SK-N-SH treated with all-trans-retinoic acid at 6 μM for 48 hours (cell line): ENCODE measurements at regions not wholly inside any gene's neighbourhood (a gene's known extent, or its start where the extent isn't known, plus 50 kb on each side); places are given as distances from the start of the nearest gene placed in this dataset.

Experiments
- ATAC-seq: fragments of 200-7000 bp; cut with Tn5 transposase; 3 replicates; pipeline ENCODE4 v1.9.1; 2020; ENCODE audit warnings: mild to moderate bottlenecking, moderate library complexity
- ARNTL ChIP-seq: fragments of 450-650 bp; formaldehyde crosslinking; IDR thresholded peaks from 2 replicates; pipeline ENCODE4 v1.5.0; 2020; ENCODE audit warnings: low read depth, mild to moderate bottlenecking, moderate library complexity, borderline replicate concordance
- CSDC2 ChIP-seq: fragments of 250-450 bp; sonication (Bioruptor Pico); IDR thresholded peaks from 2 replicates; pipeline ENCODE4 v1.5.0; 2020; ENCODE audit warnings: mild to moderate bottlenecking, moderate library complexity
- ESRRG ChIP-seq: fragments of 250-450 bp; sonication (Bioruptor Pico); IDR thresholded peaks from 2 replicates; pipeline ENCODE4 v1.6.1; 2021; ENCODE audit warnings: mild to moderate bottlenecking
- GLIS3 ChIP-seq: fragments of 250-450 bp; sonication (Bioruptor Pico); IDR thresholded peaks from 2 replicates; pipeline ENCODE4 v1.5.0; 2020; ENCODE audit warnings: mild to moderate bottlenecking, moderate library complexity
- ISL1 ChIP-seq: fragments of 250-450 bp; sonication (Bioruptor Pico); IDR thresholded peaks from 2 replicates; pipeline ENCODE4 v2.1.2; 2022; ENCODE audit warnings: mild to moderate bottlenecking, moderate library complexity
- PATZ1 ChIP-seq: fragments of 250-450 bp; sonication (Bioruptor Pico); IDR thresholded peaks from 2 replicates; pipeline ENCODE4 v1.8.0; 2020; ENCODE audit warnings: mild to moderate bottlenecking, moderate library complexity, borderline replicate concordance
- PPARA ChIP-seq: fragments of 250-450 bp; sonication (Bioruptor Pico); IDR thresholded peaks from 2 replicates; pipeline ENCODE4 v1.5.0; 2020; ENCODE audit warnings: mild to moderate bottlenecking, borderline replicate concordance
- RARB ChIP-seq: fragments of 250-450 bp; sonication (Bioruptor Pico); IDR thresholded peaks from 2 replicates; pipeline ENCODE4 v1.8.0; 2021; ENCODE audit warnings: mild to moderate bottlenecking, moderate library complexity
- TCF4 ChIP-seq: fragments of 250-450 bp; sonication (Bioruptor Pico); IDR thresholded peaks from 2 replicates; pipeline ENCODE4 v1.8.0; 2021; ENCODE audit warnings: mild to moderate bottlenecking, moderate library complexity, borderline replicate concordance
- TOX ChIP-seq: fragments of 250-450 bp; sonication (Bioruptor Pico); IDR thresholded peaks from 2 replicates; pipeline ENCODE4 v1.8.0; 2021; ENCODE audit warnings: mild to moderate bottlenecking, moderate library complexity, borderline replicate concordance
- ZC3H10 ChIP-seq: fragments of 250-450 bp; sonication (Bioruptor Pico); IDR thresholded peaks from 2 replicates; pipeline ENCODE4 v1.5.1; 2021; ENCODE audit warnings: mild to moderate bottlenecking, moderate library complexity
- ZFP3 ChIP-seq: fragments of 250-450 bp; sonication (Bioruptor Pico); IDR thresholded peaks from 2 replicates; pipeline ENCODE4 v1.5.0; 2020; ENCODE audit warnings: mild to moderate bottlenecking, moderate library complexity
- ZFP30 ChIP-seq: fragments of 450-650 bp; formaldehyde crosslinking; IDR thresholded peaks from 2 replicates; pipeline ENCODE4 v1.5.0; 2022; ENCODE audit warnings: mild to moderate bottlenecking, moderate library complexity
- ZNF565 ChIP-seq: fragments of 450-650 bp; formaldehyde crosslinking; conservative IDR thresholded peaks from 2 replicates; pipeline ENCODE4 v1.5.0; 2020; ENCODE audit warnings: low read depth, mild to moderate bottlenecking, moderate library complexity
- ZNF70 ChIP-seq: fragments of 450-650 bp; formaldehyde crosslinking; IDR thresholded peaks from 2 replicates; pipeline ENCODE4 v1.5.0; 2020; ENCODE audit warnings: mild to moderate bottlenecking, moderate library complexity
- ZNF8 ChIP-seq: fragments of 450-650 bp; formaldehyde crosslinking; IDR thresholded peaks from 2 replicates; pipeline ENCODE4 v1.5.0; 2020; ENCODE audit warnings: mild to moderate bottlenecking, moderate library complexity
- TF ChIP-seq, protein P1 (sequence below): fragments of 250-450 bp; sonication (Bioruptor Pico); IDR thresholded peaks from 2 replicates; pipeline ENCODE4 v1.5.1; 2021; ENCODE audit warnings: mild to moderate bottlenecking, moderate library complexity
- TF ChIP-seq, protein P2 (sequence below): fragments of 250-450 bp; sonication (Bioruptor Pico); IDR thresholded peaks from 2 replicates; pipeline ENCODE4 v1.5.0; 2020; ENCODE audit warnings: mild to moderate bottlenecking, moderate library complexity
- TF ChIP-seq, protein P3 (sequence below): fragments of 250-450 bp; sonication (Bioruptor Pico); IDR thresholded peaks from 2 replicates; pipeline ENCODE4 v1.5.1; 2020; ENCODE audit warnings: low read depth, mild to moderate bottlenecking, moderate library complexity

GRCh38 chr7:63008366-63008765, 990.3 kb upstream of the ZNF722 start:
- no peak for ATAC-seq
- TF ChIP-seq PATZ1 (CRISPR knock-in tag) (no peak), ZFP30 (CRISPR knock-in tag) (no peak)
- TF ChIP-seq, protein P1, sequence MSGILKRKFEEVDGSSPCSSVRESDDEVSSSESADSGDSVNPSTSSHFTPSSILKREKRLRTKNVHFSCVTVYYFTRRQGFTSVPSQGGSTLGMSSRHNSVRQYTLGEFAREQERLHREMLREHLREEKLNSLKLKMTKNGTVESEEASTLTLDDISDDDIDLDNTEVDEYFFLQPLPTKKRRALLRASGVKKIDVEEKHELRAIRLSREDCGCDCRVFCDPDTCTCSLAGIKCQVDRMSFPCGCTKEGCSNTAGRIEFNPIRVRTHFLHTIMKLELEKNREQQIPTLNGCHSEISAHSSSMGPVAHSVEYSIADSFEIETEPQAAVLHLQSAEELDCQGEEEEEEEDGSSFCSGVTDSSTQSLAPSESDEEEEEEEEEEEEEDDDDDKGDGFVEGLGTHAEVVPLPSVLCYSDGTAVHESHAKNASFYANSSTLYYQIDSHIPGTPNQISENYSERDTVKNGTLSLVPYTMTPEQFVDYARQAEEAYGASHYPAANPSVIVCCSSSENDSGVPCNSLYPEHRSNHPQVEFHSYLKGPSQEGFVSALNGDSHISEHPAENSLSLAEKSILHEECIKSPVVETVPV, result no peak

DNA sequence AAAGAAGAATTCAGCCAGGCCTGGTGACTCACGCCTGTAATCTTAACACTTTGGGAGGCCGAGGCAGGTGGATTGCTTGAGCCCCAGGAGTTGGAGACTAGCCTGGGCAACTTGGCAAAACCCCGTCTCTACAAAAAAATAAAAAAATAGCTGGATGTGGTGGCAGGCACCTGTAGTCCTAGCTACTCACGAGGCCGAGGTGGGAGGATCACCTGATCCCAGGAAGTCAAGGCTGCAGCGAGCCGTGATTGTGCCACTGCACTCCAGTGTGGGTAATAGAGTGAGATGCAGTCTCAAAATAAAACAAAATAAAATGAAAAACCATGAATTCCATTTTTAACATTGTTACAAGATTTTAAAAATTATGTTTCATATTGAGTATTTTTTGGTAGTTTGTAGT, 988.9 kb upstream of the ZNF722 start:
- ATAC-seq, result no peak

DNA sequence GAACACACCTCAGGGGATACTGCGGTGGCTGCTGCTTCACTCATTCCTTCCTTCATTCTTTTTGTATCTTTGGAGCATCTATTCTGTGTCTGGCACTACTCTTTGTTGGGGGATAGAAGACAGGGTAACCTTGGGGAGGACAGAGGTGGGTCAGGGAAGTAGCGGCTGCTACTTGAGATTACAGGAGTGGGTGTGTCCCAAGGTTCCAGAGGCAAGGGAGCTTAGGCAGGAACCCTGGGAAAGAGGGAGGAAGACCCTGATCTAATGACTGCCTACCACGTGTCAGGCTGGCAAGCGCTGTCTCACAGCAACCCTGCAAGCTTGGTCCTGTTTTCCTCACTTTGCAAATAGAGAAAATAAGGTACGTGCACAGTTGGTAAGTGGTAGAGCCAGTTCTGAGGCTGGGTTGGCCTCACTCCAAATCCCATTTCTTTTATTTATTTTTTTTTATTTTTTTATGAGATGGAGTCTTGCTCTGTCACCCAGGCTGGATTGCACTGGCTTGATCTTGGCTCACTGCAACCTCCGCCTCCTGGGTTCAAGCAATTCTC, 985.9 kb upstream of the ZNF722 start:
- no peak for ATAC-seq
- TF ChIP-seq PATZ1 (CRISPR knock-in tag), result no peak
- TF ChIP-seq RARB (CRISPR knock-in tag), result no peak
- no peak for TF ChIP-seq ZFP3 (CRISPR knock-in tag)
- TF ChIP-seq ZNF565 (CRISPR knock-in tag), result no peak
- no peak for TF ChIP-seq ZNF70
- no peak for TF ChIP-seq TOX (CRISPR knock-in tag)
- no peak for TF ChIP-seq ISL1 (CRISPR knock-in tag)
- no peak for TF ChIP-seq TCF4 (CRISPR knock-in tag)
- TF ChIP-seq GLIS3 (CRISPR knock-in tag), result no peak
- no peak for TF ChIP-seq ZNF8 (CRISPR knock-in tag)
- TF ChIP-seq PPARA, result no peak
- TF ChIP-seq, protein P2, sequence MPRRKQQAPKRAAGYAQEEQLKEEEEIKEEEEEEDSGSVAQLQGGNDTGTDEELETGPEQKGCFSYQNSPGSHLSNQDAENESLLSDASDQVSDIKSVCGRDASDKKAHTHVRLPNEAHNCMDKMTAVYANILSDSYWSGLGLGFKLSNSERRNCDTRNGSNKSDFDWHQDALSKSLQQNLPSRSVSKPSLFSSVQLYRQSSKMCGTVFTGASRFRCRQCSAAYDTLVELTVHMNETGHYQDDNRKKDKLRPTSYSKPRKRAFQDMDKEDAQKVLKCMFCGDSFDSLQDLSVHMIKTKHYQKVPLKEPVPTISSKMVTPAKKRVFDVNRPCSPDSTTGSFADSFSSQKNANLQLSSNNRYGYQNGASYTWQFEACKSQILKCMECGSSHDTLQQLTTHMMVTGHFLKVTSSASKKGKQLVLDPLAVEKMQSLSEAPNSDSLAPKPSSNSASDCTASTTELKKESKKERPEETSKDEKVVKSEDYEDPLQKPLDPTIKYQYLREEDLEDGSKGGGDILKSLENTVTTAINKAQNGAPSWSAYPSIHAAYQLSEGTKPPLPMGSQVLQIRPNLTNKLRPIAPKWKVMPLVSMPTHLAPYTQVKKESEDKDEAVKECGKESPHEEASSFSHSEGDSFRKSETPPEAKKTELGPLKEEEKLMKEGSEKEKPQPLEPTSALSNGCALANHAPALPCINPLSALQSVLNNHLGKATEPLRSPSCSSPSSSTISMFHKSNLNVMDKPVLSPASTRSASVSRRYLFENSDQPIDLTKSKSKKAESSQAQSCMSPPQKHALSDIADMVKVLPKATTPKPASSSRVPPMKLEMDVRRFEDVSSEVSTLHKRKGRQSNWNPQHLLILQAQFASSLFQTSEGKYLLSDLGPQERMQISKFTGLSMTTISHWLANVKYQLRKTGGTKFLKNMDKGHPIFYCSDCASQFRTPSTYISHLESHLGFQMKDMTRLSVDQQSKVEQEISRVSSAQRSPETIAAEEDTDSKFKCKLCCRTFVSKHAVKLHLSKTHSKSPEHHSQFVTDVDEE (CRISPR knock-in tag), result no peak
- TF ChIP-seq CSDC2, result no peak
- no peak for TF ChIP-seq ESRRG (CRISPR knock-in tag)

More for the DNA sequence above, 988.9 kb upstream of the ZNF722 start:
- TF ChIP-seq ZNF565 (CRISPR knock-in tag) (no peak), ISL1 (CRISPR knock-in tag) (no peak), CSDC2 (no peak), ZC3H10 (CRISPR knock-in tag) (no peak), ARNTL (CRISPR knock-in tag) (no peak)
- TF ChIP-seq, protein P3, sequence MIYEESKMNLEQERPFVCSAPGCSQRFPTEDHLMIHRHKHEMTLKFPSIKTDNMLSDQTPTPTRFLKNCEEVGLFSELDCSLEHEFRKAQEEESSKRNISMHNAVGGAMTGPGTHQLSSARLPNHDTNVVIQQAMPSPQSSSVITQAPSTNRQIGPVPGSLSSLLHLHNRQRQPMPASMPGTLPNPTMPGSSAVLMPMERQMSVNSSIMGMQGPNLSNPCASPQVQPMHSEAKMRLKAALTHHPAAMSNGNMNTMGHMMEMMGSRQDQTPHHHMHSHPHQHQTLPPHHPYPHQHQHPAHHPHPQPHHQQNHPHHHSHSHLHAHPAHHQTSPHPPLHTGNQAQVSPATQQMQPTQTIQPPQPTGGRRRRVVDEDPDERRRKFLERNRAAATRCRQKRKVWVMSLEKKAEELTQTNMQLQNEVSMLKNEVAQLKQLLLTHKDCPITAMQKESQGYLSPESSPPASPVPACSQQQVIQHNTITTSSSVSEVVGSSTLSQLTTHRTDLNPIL (CRISPR knock-in tag), result no peak
- TF ChIP-seq, protein P2 (CRISPR knock-in tag), result no peak
- TF ChIP-seq, protein P1, result no peak
